ENCODE measurements at regions not wholly inside any gene's neighbourhood (a gene's known extent, or its start where the extent isn't known, plus 50 kb on each side); places are given as distances from the start of the nearest gene placed in this dataset.

GRCh38 chr3:150299201-150299600, 108.9 kb upstream of the TSC22D2 start:
- 69% methylated on average over 2 of the region's 2 CpGs for WGBS
- Histone ChIP-seq H3K27me3 (no peaks in the 10 kb centered on the region), H3K4me3 (no peak overlapping the region), H3K36me3 (no peaks in the 10 kb centered on the region), H3K9me3 (no peaks in the 10 kb centered on the region), H3K27ac (replicated peaks in 1 of 4) (no peak overlapping the region), H3K4me1 (no peaks in the 10 kb centered on the region)
- TF ChIP-seq POLR2A (IDR thresholded peaks at IDR 0.05; ENCODE audit: low read depth) (no peak), EP300 (IDR thresholded peaks at IDR 0.05) (no peak), POLR2AphosphoS5 (IDR thresholded peaks at IDR 0.05) (no peak), CTCF (IDR thresholded peaks at IDR 0.05) (no peak)
- DNase-seq (ENCODE audit: extremely low spot score): no peak
- intact Hi-C loops (cut with DNase I): no loop called here

- 84% methylated on average over 3 of the region's 3 CpGs for WGBS
- Histone ChIP-seq H3K36me3 (no peaks in the 10 kb centered on the region), H3K9me3 (no peaks in the 10 kb centered on the region), H3K4me1 (no peaks in the 10 kb centered on the region), H3K4me3 (no peak overlapping the region), H3K27ac (replicated peaks in 1 of 4) (no peak overlapping the region), H3K27me3 (no peaks in the 10 kb centered on the region)
- intact Hi-C loops (cut with DNase I): no loop called here
- TF ChIP-seq CTCF (IDR thresholded peaks at IDR 0.05): no peak
- no peak for TF ChIP-seq POLR2A (IDR thresholded peaks at IDR 0.05; ENCODE audit: low read depth)
- TF ChIP-seq POLR2AphosphoS5 (IDR thresholded peaks at IDR 0.05): no peak
- no peak for TF ChIP-seq EP300 (IDR thresholded peaks at IDR 0.05)
- no peak for DNase-seq (ENCODE audit: extremely low spot score)
Measured at GRCh38 chr3:150296966-150297365, 111.1 kb upstream of the TSC22D2 start.

- WGBS: 81% methylated on average over 5 of the region's 5 CpGs
- H3K4me3 ChIP-seq: no peak overlapping the region
Measured at GRCh38 chr3:150296123-150296735, 111.9 kb upstream of the TSC22D2 start.

GRCh38 chr3:150293401-150294001, 114.6 kb upstream of the TSC22D2 start:
- H3K36me3 ChIP-seq: no peaks in the 10 kb centered on the region
- H3K9me3 ChIP-seq: no peaks in the 10 kb centered on the region
- no peak overlapping the region for H3K4me3 ChIP-seq
- TF ChIP-seq POLR2A (IDR thresholded peaks at IDR 0.05; ENCODE audit: low read depth) (no peak), CTCF (IDR thresholded peaks at IDR 0.05) (no peak), EP300 (IDR thresholded peaks at IDR 0.05) (no peak), POLR2AphosphoS5 (IDR thresholded peaks at IDR 0.05) (no peak)
- intact Hi-C loops (cut with DNase I): no loop called here
- no peak for DNase-seq (ENCODE audit: extremely low spot score)
- H3K27ac ChIP-seq (replicated peaks in 1 of 4): no peak overlapping the region
- 79% methylated on average over 7 of the region's 7 CpGs for WGBS
- no peaks in the 10 kb centered on the region for H3K4me1 ChIP-seq
- H3K27me3 ChIP-seq: no peaks in the 10 kb centered on the region

More at GRCh38 chr3:150296123-150296735, 111.9 kb upstream of the TSC22D2 start:
- intact Hi-C loops (cut with DNase I): no loop called here
- no peaks in the 10 kb centered on the region for H3K9me3 ChIP-seq
- TF ChIP-seq POLR2A (IDR thresholded peaks at IDR 0.05; ENCODE audit: low read depth) (no peak), EP300 (IDR thresholded peaks at IDR 0.05) (no peak), CTCF (IDR thresholded peaks at IDR 0.05) (no peak), POLR2AphosphoS5 (IDR thresholded peaks at IDR 0.05) (no peak)
- no peaks in the 10 kb centered on the region for H3K4me1 ChIP-seq
- no peak overlapping the region for H3K27ac ChIP-seq (replicated peaks in 1 of 4)
- no peaks in the 10 kb centered on the region for H3K27me3 ChIP-seq
- no peak for DNase-seq (ENCODE audit: extremely low spot score)
- no peaks in the 10 kb centered on the region for H3K36me3 ChIP-seq
